GM12864 (cell line): ENCODE measurements at regions not wholly inside any gene's neighbourhood (a gene's known extent, or its start where the extent isn't known, plus 50 kb on each side); places are given as distances from the start of the nearest gene placed in this dataset.

Source experiments
- DNase-seq: peaks from one replicate; pipeline ENCODE4 v3.0.0-alpha.2; 2011; ENCODE audit warnings: low read depth
- H3K4me3 ChIP-seq: 2 replicates; pipeline ENCODE4 v1.5.1; 2011; ENCODE audit warnings: mild to moderate bottlenecking, low read depth, low read length, control low read depth
- TF ChIP-seq, protein P1 (sequence below): IDR thresholded peaks from 2 replicates; pipeline ENCODE4 v1.5.1; 2011; ENCODE audit warnings: low read depth, mild to moderate bottlenecking, moderate library complexity, low read length, control low read depth, inconsistent platforms; ENCODE audit errors: missing control alignments

DNA sequence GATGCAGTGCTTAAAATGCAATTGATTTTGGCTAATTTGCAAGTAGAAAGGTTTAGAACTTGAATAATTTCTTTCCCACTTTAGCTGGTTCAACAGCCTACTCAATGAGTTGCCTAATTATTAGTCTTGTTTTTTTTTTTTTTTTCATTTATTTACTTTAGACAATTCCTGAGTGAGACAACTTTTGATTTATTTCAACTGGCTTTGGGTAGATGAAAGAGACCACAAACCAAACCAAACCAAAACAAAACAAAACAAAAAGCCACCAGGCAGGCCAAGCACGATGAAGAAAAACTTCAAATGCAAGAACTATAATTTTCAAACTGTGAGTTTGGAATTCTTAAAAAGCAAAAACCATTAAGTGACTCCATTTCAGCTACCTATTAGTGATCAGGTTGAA lies 469.9 kb downstream of the GBE1 start:
- TF ChIP-seq, protein P1, sequence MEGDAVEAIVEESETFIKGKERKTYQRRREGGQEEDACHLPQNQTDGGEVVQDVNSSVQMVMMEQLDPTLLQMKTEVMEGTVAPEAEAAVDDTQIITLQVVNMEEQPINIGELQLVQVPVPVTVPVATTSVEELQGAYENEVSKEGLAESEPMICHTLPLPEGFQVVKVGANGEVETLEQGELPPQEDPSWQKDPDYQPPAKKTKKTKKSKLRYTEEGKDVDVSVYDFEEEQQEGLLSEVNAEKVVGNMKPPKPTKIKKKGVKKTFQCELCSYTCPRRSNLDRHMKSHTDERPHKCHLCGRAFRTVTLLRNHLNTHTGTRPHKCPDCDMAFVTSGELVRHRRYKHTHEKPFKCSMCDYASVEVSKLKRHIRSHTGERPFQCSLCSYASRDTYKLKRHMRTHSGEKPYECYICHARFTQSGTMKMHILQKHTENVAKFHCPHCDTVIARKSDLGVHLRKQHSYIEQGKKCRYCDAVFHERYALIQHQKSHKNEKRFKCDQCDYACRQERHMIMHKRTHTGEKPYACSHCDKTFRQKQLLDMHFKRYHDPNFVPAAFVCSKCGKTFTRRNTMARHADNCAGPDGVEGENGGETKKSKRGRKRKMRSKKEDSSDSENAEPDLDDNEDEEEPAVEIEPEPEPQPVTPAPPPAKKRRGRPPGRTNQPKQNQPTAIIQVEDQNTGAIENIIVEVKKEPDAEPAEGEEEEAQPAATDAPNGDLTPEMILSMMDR = no peak
- H3K4me3 ChIP-seq = no peak overlapping the region
- no peak for DNase-seq

DNA sequence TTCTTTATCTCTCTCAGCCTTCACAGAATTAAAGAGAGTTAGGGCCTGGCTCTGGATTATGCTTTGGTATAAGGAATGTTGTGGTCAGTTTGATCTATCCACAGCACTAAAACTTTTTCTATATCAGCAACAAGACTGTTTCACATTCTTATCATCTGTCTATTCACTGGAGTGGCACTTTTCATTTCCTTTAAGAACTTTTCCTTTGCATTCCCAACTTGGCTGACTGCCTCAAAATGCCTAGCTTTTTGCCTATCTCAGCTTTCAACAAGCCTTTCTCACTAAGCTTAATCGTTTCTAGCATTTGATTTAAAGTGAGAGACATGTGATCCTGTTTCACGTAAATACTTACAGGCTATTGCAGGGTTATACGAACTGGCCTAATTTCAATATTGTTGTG lies 471.8 kb downstream of the GBE1 start:
- no peak for DNase-seq
- TF ChIP-seq, protein P1 = no peak
- H3K4me3 ChIP-seq = no peak overlapping the region

DNA sequence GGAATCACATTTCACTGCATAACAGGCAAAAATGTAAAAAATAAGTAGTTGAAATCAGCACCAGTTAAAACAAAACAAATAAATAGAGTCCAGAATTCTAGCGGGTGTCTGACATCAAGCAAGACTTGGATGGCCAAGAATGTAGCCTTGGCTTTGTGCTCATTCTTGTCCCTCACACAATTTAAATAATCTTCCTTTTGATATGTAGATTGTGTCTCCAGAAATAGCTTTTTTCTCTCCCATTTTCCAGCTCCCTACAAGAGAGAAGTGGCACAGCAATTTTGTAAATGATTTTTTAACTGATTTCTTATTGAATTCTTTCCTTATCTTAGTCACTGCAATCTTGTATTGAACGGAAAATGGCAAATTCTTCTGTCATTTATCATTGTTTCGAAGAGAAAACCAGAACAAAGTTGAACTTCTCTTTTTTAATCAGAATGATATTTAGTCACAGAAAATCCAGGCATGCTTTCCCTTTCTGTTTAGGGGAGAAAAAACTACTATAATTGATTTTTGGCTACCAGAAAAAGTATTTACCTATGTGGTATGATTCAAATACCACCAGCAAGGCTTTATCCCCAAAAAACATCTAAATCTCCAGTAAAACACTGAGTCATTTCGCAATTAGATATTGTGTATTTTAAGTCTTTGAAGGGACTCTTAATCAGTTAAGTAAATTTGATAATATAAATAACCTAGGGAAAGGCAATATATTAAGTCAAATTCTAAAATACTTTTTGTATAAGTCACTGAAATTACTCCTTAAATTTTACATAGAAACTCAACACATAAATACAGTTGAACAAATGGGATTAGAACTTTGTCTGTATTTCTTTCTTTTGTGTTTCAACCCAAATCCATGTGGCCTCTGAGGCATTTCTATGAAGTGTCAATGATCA lies 481.7 kb downstream of the GBE1 start:
- DNase-seq = no peak
- no peak overlapping the region for H3K4me3 ChIP-seq
- TF ChIP-seq, protein P1 = no peak

DNA sequence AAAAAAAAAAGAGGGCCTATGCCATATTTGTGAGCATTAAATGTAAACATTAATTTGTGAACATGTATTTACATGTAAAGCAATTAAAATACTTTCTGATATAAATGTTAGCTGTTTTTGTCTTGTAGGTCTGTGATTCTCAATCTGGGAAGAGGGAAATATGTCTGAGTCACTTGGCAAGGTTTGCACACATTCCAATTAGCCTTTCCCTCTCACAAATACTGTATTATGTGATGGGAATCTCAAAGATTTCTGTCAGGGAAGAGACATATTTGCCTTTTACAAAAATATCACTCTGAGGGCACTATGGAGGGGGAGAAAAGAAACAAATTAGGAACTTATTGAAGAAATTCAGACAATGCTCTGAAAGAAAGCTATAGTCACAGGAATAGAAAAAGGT lies 483.6 kb downstream of the GBE1 start:
- TF ChIP-seq, protein P1 = no peak
- H3K4me3 ChIP-seq = no peak overlapping the region
- no peak for DNase-seq

DNA sequence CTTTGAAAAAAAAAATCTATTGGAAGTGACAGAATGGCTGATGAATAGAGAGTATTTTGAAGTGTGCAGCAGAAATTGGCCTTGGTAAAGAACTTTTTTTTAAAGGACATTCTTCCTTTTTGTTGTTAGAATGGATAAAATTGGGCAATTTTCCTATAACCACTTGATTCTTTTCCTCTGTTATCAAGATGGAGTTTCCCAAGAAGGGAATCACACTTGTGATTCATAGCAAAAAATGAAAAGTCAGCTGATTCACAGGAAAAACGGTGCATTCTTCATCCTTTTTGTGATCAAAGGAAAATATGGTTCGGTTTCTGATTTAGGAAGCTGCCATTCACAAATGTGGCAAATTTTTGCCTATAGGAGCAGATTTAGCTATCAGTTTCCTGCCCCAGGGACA lies 486.8 kb downstream of the GBE1 start:
- TF ChIP-seq, protein P1 = no peak
- H3K4me3 ChIP-seq = no peak overlapping the region
- DNase-seq = no peak

DNA sequence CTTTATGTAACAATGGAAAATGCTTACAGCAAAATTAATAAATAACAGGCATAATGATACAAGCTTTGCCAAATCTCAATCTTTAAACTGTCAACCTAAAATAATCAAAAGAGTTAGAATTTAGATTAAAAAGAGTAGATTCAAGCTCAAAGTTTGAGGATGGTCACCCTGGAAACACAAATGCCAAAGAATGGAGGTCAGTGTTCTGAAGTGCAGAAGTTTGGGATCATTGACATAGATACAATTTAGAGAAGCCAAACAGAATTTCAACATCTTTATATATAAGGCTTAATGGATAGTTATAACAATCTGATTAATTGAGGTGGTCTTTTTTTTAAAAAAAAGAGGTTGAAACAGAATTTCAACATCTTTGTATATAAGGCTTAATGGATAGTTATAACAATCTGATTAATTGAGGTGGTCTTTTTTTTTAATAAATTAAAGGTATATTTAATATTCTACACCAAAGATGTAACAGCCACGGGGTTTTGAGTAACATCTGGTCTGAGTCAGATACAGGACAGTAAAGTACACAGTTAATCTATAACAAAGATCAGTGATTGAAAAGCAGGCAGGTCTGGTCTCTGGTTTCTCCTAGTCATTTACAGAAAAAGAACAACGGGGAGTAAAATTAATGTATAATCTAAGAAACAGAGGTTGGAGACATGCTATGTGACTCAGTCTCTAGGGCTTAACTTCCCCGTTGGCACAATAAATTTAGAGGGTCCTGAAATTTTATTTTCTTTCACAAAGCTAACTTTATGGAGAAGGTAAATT lies 490.7 kb downstream of the GBE1 start:
- DNase-seq = no peak
- TF ChIP-seq, protein P1 = no peak

More for the DNA sequence above, 490.7 kb downstream of the GBE1 start:
- no peak overlapping the region for H3K4me3 ChIP-seq
